ENCODE measurements at regions not wholly inside any gene's neighbourhood (a gene's known extent, or its start where the extent isn't known, plus 50 kb on each side); places are given as distances from the start of the nearest gene placed in this dataset.

DNA sequence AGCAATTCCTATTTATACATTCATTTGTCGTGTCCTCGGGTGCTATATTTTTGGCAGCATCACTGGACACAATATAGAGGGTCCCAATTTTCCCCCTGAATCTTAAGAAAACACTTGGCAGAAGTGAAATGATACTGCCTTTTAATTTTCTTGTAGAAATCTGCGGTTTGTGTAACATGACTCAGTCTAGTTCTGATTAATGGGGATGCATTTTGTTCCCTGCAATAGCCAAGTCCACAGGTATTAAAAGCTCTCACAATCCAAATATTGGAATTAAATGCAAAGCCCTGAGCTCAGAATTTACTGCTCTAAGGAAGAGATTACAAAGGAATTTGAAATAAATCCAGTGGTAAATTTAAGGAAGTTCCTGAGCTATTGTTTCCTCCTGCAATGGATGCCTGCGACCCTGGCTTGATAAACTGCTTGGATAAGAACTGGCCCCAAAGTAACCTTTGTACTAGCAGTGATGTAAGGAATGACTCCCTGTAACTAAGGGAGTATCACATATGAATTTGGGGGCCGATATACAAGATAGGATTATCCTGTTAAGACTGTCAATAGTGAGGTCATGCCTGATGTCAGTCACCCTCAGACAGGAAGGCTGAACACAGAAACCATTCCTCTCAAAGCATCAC, 349.7 kb upstream of the C1orf87 start:
- Histone ChIP-seq H3K36me3 (ENCODE audit: control insufficient read depth in 2 of 2, insufficient read depth in 1 of 2, low read length in 2 of 2) (no peaks in the 10 kb centered on the region), H3K4me3 (ENCODE audit: low read depth, low read length) (no peak overlapping the region), H3K27ac (ENCODE audit: extremely low read depth, low read depth, low read length) (no peak overlapping the region), H3K9me3 (ENCODE audit: control insufficient read depth, insufficient read depth, low read depth, low read length) (no peaks in the 10 kb centered on the region), H3K4me1 (ENCODE audit: control insufficient read depth, insufficient read depth, low read length) (no peaks in the 10 kb centered on the region)
- ChIA-PET POLR2A (no interaction called here), CTCF (interaction anchor here (0.7 kb wide), 1 partner anchor 435 kb away, joined by 4 read pairs; no protein-coding TSS in a partner anchor)
- no peak for TF ChIP-seq ZNF621 (tag by site-specific recombination; IDR thresholded peaks at IDR 0.05)
- TF ChIP-seq, protein P1, sequence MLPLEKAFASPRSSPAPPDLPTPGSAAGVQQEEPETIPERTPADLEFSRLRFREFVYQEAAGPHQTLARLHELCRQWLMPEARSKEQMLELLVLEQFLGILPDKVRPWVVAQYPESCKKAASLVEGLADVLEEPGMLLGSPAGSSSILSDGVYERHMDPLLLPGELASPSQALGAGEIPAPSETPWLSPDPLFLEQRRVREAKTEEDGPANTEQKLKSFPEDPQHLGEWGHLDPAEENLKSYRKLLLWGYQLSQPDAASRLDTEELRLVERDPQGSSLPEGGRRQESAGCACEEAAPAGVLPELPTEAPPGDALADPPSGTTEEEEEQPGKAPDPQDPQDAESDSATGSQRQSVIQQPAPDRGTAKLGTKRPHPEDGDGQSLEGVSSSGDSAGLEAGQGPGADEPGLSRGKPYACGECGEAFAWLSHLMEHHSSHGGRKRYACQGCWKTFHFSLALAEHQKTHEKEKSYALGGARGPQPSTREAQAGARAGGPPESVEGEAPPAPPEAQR (tag by site-specific recombination; IDR thresholded peaks at IDR 0.05) = no peak
- no peak for TF ChIP-seq ZNF24 (tag by site-specific recombination; IDR thresholded peaks at IDR 0.05)
- TF ChIP-seq, protein P2, sequence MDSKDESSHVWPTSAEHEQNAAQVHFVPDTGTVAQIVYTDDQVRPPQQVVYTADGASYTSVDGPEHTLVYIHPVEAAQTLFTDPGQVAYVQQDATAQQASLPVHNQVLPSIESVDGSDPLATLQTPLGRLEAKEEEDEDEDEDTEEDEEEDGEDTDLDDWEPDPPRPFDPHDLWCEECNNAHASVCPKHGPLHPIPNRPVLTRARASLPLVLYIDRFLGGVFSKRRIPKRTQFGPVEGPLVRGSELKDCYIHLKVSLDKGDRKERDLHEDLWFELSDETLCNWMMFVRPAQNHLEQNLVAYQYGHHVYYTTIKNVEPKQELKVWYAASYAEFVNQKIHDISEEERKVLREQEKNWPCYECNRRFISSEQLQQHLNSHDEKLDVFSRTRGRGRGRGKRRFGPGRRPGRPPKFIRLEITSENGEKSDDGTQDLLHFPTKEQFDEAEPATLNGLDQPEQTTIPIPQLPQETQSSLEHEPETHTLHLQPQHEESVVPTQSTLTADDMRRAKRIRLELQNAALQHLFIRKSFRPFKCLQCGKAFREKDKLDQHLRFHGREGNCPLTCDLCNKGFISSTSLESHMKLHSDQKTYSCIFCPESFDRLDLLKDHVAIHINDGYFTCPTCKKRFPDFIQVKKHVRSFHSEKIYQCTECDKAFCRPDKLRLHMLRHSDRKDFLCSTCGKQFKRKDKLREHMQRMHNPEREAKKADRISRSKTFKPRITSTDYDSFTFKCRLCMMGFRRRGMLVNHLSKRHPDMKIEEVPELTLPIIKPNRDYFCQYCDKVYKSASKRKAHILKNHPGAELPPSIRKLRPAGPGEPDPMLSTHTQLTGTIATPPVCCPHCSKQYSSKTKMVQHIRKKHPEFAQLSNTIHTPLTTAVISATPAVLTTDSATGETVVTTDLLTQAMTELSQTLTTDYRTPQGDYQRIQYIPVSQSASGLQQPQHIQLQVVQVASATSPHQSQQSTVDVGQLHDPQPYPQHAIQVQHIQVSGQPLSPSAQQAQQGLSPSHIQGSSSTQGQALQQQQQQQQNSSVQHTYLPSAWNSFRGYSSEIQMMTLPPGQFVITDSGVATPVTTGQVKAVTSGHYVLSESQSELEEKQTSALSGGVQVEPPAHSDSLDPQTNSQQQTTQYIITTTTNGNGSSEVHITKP (tag by site-specific recombination; IDR thresholded peaks at IDR 0.05) = no peak
- no peak for TF ChIP-seq RBAK (tag by site-specific recombination; IDR thresholded peaks at IDR 0.05)
- TF ChIP-seq IKZF3 (tag by site-specific recombination; IDR thresholded peaks at IDR 0.05) = no peak
- no peak for TF ChIP-seq ZBTB21 (tag by site-specific recombination; IDR thresholded peaks at IDR 0.05)
- TF ChIP-seq, protein P3, sequence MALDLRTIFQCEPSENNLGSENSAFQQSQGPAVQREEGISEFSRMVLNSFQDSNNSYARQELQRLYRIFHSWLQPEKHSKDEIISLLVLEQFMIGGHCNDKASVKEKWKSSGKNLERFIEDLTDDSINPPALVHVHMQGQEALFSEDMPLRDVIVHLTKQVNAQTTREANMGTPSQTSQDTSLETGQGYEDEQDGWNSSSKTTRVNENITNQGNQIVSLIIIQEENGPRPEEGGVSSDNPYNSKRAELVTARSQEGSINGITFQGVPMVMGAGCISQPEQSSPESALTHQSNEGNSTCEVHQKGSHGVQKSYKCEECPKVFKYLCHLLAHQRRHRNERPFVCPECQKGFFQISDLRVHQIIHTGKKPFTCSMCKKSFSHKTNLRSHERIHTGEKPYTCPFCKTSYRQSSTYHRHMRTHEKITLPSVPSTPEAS (tag by site-specific recombination; IDR thresholded peaks at IDR 0.05) = no peak
- no peak for TF ChIP-seq KLF1 (tag by site-specific recombination; IDR thresholded peaks at IDR 0.05)
- no peak for TF ChIP-seq ZNF600 (tag by site-specific recombination; IDR thresholded peaks at IDR 0.05)
- TF ChIP-seq, protein P4, sequence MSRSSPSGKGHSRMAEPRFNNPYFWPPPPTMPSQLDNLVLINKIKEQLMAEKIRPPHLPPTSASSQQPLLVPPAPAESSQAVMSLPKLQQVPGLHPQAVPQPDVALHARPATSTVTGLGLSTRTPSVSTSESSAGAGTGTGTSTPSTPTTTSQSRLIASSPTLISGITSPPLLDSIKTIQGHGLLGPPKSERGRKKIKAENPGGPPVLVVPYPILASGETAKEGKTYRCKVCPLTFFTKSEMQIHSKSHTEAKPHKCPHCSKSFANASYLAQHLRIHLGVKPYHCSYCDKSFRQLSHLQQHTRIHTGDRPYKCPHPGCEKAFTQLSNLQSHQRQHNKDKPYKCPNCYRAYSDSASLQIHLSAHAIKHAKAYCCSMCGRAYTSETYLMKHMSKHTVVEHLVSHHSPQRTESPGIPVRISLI (tag by site-specific recombination; IDR thresholded peaks at IDR 0.05) = no peak
- no peak for TF ChIP-seq ZNF777 (tag by site-specific recombination; IDR thresholded peaks at IDR 0.05; ENCODE audit: borderline replicate concordance)
- TF ChIP-seq FEZF1 (tag by site-specific recombination; IDR thresholded peaks at IDR 0.05) = no peak

DNA sequence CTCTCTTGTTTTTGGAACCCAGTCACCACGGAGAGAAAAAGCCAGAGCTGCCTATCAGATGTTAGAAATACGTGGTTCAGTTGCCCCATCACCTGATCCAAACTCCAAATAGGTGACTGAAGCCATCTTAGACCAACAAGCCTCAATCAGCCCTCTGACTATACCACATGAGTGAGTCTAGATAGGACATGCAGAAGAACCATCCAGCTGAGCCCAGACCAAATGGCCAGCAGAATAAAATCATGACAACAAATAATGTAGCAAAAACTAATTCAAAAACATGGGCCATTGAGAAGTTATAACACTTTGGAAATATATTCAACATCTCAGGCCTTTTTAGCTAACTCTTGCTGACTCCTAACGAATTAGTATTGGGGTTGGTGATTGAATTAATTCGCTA, 348.4 kb upstream of the C1orf87 start:
- Histone ChIP-seq H3K9me3 (ENCODE audit: control insufficient read depth, insufficient read depth, low read depth, low read length) (no peaks in the 10 kb centered on the region), H3K4me3 (ENCODE audit: low read depth, low read length) (no peak overlapping the region), H3K27ac (ENCODE audit: extremely low read depth, low read depth, low read length) (no peak overlapping the region), H3K36me3 (ENCODE audit: control insufficient read depth in 2 of 2, insufficient read depth in 1 of 2, low read length in 2 of 2) (no peaks in the 10 kb centered on the region), H3K4me1 (ENCODE audit: control insufficient read depth, insufficient read depth, low read length) (no peaks in the 10 kb centered on the region)
- no peak for TF ChIP-seq ZNF473 (tag by site-specific recombination; IDR thresholded peaks at IDR 0.05)
- peak; percentile 38 for TF ChIP-seq SETDB1 (IDR thresholded peaks at IDR 0.05; ENCODE audit: insufficient read length, low read length)
- ChIA-PET POLR2A (no interaction called here), CTCF (interaction anchor here (0.7 to 0.9 kb wide), 2 partner anchors 23 to 141 kb away, joined by 3 to 4 read pairs; no protein-coding TSS in a partner anchor)

All from HEK293 (cell line).